ENCODE measurements at regions not wholly inside any gene's neighbourhood (a gene's known extent, or its start where the extent isn't known, plus 50 kb on each side); places are given as distances from the start of the nearest gene placed in this dataset.

GRCh38 chr12:107530701-107531100 lies 154.9 kb upstream of the PWP1 start:
- no peaks in the 10 kb centered on the region for H3K36me3 ChIP-seq (ENCODE audit: insufficient read depth, low read depth, low read length)
- H3K27me3 ChIP-seq (ENCODE audit: insufficient read depth, low read length), result no peaks in the 10 kb centered on the region
- no peaks in the 10 kb centered on the region for H3K9me3 ChIP-seq (ENCODE audit: insufficient read depth, low read depth, low read length)
- no peak overlapping the region for H3K4me3 ChIP-seq (ENCODE audit: low read length)
- 0 out of 2 replicates have a peak, but pooled peaks cover 7% of the 10 kb centered on the region for H3K4me1 ChIP-seq (ENCODE audit: insufficient read depth, low read length)
- H3K9ac ChIP-seq (ENCODE audit: low read depth, low read length), result no peak overlapping the region
- H3K27ac ChIP-seq (ENCODE audit: low read length), result no peak overlapping the region

GRCh38 chr12:107533218-107533617 lies 152.4 kb upstream of the PWP1 start:
- no peak overlapping the region for H3K4me3 ChIP-seq (ENCODE audit: low read length)
- no peak overlapping the region for H3K9ac ChIP-seq (ENCODE audit: low read depth, low read length)
- H3K27me3 ChIP-seq (ENCODE audit: insufficient read depth, low read length), result no peaks in the 10 kb centered on the region
- 0 out of 2 replicates have a peak, but pooled peaks cover 7% of the 10 kb centered on the region for H3K4me1 ChIP-seq (ENCODE audit: insufficient read depth, low read length)
- no peaks in the 10 kb centered on the region for H3K9me3 ChIP-seq (ENCODE audit: insufficient read depth, low read depth, low read length)
- no peak overlapping the region for H3K27ac ChIP-seq (ENCODE audit: low read length)
- no peaks in the 10 kb centered on the region for H3K36me3 ChIP-seq (ENCODE audit: insufficient read depth, low read depth, low read length)

- Histone ChIP-seq H3K9me3 (ENCODE audit: insufficient read depth, low read depth, low read length) (no peaks in the 10 kb centered on the region), H3K4me1 (ENCODE audit: insufficient read depth, low read length) (0 out of 2 replicates have a peak, but pooled peaks cover 7% of the 10 kb centered on the region), H3K36me3 (ENCODE audit: insufficient read depth, low read depth, low read length) (no peaks in the 10 kb centered on the region), H3K27me3 (ENCODE audit: insufficient read depth, low read length) (no peaks in the 10 kb centered on the region), H3K27ac (ENCODE audit: low read length) (no peak overlapping the region), H3K9ac (ENCODE audit: low read depth, low read length) (no peak overlapping the region), H3K4me3 (ENCODE audit: low read length) (no peak overlapping the region)
These were observed 149.0 kb upstream of the PWP1 start for GRCh38 chr12:107536613-107537012.

GRCh38 chr12:107537464-107538119 lies 148.0 kb upstream of the PWP1 start:
- no peak overlapping the region for H3K4me3 ChIP-seq (ENCODE audit: low read length)
- 0 out of 2 replicates have a peak, but pooled peaks cover 7% of the 10 kb centered on the region for H3K4me1 ChIP-seq (ENCODE audit: insufficient read depth, low read length)
- H3K27ac ChIP-seq (ENCODE audit: low read length), result no peak overlapping the region
- H3K36me3 ChIP-seq (ENCODE audit: insufficient read depth, low read depth, low read length), result no peaks in the 10 kb centered on the region
- H3K27me3 ChIP-seq (ENCODE audit: insufficient read depth, low read length), result no peaks in the 10 kb centered on the region
- no peak overlapping the region for H3K9ac ChIP-seq (ENCODE audit: low read depth, low read length)
- no peaks in the 10 kb centered on the region for H3K9me3 ChIP-seq (ENCODE audit: insufficient read depth, low read depth, low read length)

DNA sequence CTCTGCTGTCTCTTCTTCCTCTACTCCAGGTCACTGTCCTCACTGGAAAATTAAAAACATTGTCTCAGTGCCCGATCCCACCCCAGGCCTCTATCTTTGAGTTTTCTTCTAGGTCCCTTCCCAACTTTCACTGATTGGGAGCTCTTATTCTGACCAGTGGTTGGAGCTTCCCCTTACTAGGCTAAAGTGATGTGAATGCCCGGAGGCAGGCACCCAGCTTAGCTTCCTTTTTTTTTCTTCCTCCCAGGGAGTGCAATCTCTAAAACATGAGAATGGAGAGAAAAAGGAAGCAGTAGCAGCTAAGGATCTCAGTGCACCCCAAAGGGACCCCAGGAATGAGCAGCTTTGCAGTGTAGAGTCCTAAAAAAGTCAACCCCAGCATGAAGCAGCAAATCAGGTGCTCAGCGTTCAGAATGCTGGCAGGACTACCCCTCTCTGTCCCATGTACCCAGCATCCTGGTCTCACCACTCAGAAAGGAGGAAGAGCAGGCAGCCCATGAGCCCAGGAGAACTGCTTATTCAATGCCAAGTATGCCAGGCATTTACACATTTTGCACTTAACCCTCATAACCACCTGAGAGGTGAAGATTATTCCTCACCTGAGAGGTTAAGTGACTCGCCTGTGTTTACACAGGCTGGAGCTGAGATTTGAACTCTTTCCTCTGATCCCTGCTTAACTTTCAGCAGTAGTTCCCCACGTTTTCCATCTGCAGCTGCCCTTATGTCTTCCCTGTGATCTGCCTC lies 146.2 kb upstream of the PWP1 start:
- Histone ChIP-seq H3K9ac (ENCODE audit: low read depth, low read length) (no peak overlapping the region), H3K27me3 (ENCODE audit: insufficient read depth, low read length) (no peaks in the 10 kb centered on the region), H3K4me3 (ENCODE audit: low read length) (no peak overlapping the region), H3K9me3 (ENCODE audit: insufficient read depth, low read depth, low read length) (no peaks in the 10 kb centered on the region), H3K36me3 (ENCODE audit: insufficient read depth, low read depth, low read length) (no peaks in the 10 kb centered on the region), H3K4me1 (ENCODE audit: insufficient read depth, low read length) (0 out of 2 replicates have a peak, but pooled peaks cover 7% of the 10 kb centered on the region), H3K27ac (ENCODE audit: low read length) (no peak overlapping the region)

- Histone ChIP-seq H3K4me3 (ENCODE audit: low read length) (no peak overlapping the region), H3K27me3 (ENCODE audit: insufficient read depth, low read length) (no peaks in the 10 kb centered on the region), H3K9me3 (ENCODE audit: insufficient read depth, low read depth, low read length) (no peaks in the 10 kb centered on the region), H3K27ac (ENCODE audit: low read length) (no peak overlapping the region), H3K9ac (ENCODE audit: low read depth, low read length) (no peak overlapping the region), H3K4me1 (ENCODE audit: insufficient read depth, low read length) (no peaks in the 10 kb centered on the region), H3K36me3 (ENCODE audit: insufficient read depth, low read depth, low read length) (no peaks in the 10 kb centered on the region)
These were observed 144.4 kb upstream of the PWP1 start for GRCh38 chr12:107541001-107541705.

DNA sequence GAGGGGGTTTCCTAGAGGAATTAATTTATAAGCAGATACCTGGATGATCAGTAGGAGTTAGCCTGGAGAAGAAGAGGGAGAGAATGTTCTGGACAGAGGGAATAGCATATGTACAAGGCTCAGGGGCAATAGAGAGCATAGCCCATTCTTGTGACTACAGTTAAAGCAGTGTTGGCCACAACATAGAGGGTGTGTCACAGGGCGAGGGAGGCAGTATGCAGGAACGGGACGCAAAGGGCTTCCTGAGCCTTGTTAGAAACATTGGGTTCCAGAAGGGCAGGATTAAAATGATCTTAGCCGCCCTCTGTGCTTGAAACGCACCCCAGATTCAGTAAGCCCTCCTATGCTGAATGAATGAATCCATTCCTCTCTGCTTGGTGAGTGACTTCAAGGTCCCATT lies 142.2 kb upstream of the PWP1 start:
- no peak overlapping the region for H3K4me3 ChIP-seq (ENCODE audit: low read length)
- no peaks in the 10 kb centered on the region for H3K9me3 ChIP-seq (ENCODE audit: insufficient read depth, low read depth, low read length)
- H3K4me1 ChIP-seq (ENCODE audit: insufficient read depth, low read length), result no peaks in the 10 kb centered on the region
- no peaks in the 10 kb centered on the region for H3K36me3 ChIP-seq (ENCODE audit: insufficient read depth, low read depth, low read length)
- no peaks in the 10 kb centered on the region for H3K27me3 ChIP-seq (ENCODE audit: insufficient read depth, low read length)
- no peak overlapping the region for H3K27ac ChIP-seq (ENCODE audit: low read length)
- H3K9ac ChIP-seq (ENCODE audit: low read depth, low read length), result no peak overlapping the region

DNA sequence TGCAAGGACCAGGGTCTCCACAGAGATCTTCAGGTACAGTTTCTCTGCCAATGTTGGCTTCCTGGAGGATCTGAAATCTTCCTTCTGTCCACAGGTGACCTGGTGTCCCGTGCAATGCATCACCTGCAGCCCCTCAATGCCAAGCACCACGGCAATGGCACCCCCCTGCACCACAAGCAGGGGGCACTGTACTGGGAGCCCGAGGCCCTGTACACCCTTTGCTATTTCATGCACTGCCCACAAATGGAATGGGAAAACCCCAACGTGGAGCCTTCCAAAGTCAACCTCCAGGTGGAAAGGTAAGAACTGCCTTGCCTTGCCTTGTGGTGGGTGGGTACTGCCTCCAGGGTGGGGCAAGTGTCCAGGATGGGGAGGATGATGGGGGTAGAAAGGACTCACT lies 141.8 kb upstream of the PWP1 start:
- Histone ChIP-seq H3K9me3 (ENCODE audit: insufficient read depth, low read depth, low read length) (no peaks in the 10 kb centered on the region), H3K36me3 (ENCODE audit: insufficient read depth, low read depth, low read length) (no peaks in the 10 kb centered on the region), H3K9ac (ENCODE audit: low read depth, low read length) (no peak overlapping the region), H3K27ac (ENCODE audit: low read length) (no peak overlapping the region), H3K4me1 (ENCODE audit: insufficient read depth, low read length) (no peaks in the 10 kb centered on the region), H3K27me3 (ENCODE audit: insufficient read depth, low read length) (no peaks in the 10 kb centered on the region), H3K4me3 (ENCODE audit: low read length) (no peak overlapping the region)

GRCh38 chr12:107544937-107545336 lies 140.7 kb upstream of the PWP1 start:
- Histone ChIP-seq H3K4me3 (ENCODE audit: low read length) (no peak overlapping the region), H3K36me3 (ENCODE audit: insufficient read depth, low read depth, low read length) (no peaks in the 10 kb centered on the region)

GRCh38 chr12:107545737-107546353 lies 139.8 kb upstream of the PWP1 start:
- Histone ChIP-seq H3K4me3 (ENCODE audit: low read length) (no peak overlapping the region), H3K27me3 (ENCODE audit: insufficient read depth, low read length) (no peaks in the 10 kb centered on the region), H3K27ac (ENCODE audit: low read length) (no peak overlapping the region), H3K9ac (ENCODE audit: low read depth, low read length) (no peak overlapping the region), H3K9me3 (ENCODE audit: insufficient read depth, low read depth, low read length) (no peaks in the 10 kb centered on the region), H3K4me1 (ENCODE audit: insufficient read depth, low read length) (no peaks in the 10 kb centered on the region), H3K36me3 (ENCODE audit: insufficient read depth, low read depth, low read length) (no peaks in the 10 kb centered on the region)

More at GRCh38 chr12:107544937-107545336, 140.7 kb upstream of the PWP1 start:
- H3K9me3 ChIP-seq (ENCODE audit: insufficient read depth, low read depth, low read length), result no peaks in the 10 kb centered on the region
- no peaks in the 10 kb centered on the region for H3K27me3 ChIP-seq (ENCODE audit: insufficient read depth, low read length)
- no peak overlapping the region for H3K9ac ChIP-seq (ENCODE audit: low read depth, low read length)
- H3K27ac ChIP-seq (ENCODE audit: low read length), result no peak overlapping the region
- H3K4me1 ChIP-seq (ENCODE audit: insufficient read depth, low read length), result no peaks in the 10 kb centered on the region

- Histone ChIP-seq H3K36me3 (ENCODE audit: insufficient read depth, low read depth, low read length) (no peaks in the 10 kb centered on the region), H3K4me3 (ENCODE audit: low read length) (no peak overlapping the region), H3K27me3 (ENCODE audit: insufficient read depth, low read length) (no peaks in the 10 kb centered on the region), H3K27ac (ENCODE audit: low read length) (no peak overlapping the region), H3K9me3 (ENCODE audit: insufficient read depth, low read depth, low read length) (no peaks in the 10 kb centered on the region), H3K4me1 (ENCODE audit: insufficient read depth, low read length) (no peaks in the 10 kb centered on the region), H3K9ac (ENCODE audit: low read depth, low read length) (no peak overlapping the region)
These were observed 138.2 kb upstream of the PWP1 start for GRCh38 chr12:107547389-107547788.
